ENCODE measurements at regions not wholly inside any gene's neighbourhood (a gene's known extent, or its start where the extent isn't known, plus 50 kb on each side); places are given as distances from the start of the nearest gene placed in this dataset.
"Not testable (repeated sequence)": the region's sequence is repeated elsewhere in the genome, so short reads cannot be mapped to it uniquely, and the experiment has no call there.

GRCh38 chr6:47407300-47408281 lies 70.0 kb upstream of the CD2AP start:
- DNase-seq (ENCODE audit: low read depth) = peak; percentile 97

GRCh38 chr6:47413752-47414422 lies 63.7 kb upstream of the CD2AP start:
- peak; percentile 82 for DNase-seq (ENCODE audit: low read depth)

- DNase-seq (ENCODE audit: low read depth) = peak; percentile 81
Observed at GRCh38 chr6:47414423-47415167, 63.0 kb upstream of the CD2AP start.

- no peak for DNase-seq (ENCODE audit: low read depth)
Observed at GRCh38 chr6:47416396-47417345, 60.9 kb upstream of the CD2AP start.

DNA sequence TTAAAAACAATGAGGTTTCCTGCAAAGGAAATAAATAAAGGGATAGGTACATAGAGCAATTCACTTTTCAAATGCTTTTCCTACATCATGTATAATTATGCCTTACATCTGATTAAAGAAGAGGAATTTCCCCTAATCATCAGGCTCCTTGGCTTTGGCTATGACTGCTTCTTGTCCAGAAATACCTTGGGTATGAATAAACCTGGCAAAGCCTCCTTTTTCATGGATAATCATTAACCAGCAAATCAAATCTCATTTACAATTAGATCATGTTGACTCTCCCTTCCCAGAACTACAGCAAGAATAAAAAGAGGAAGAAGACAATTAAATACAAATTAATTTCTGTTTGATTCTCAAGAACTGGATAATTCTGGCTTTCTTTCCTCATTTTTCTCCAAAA lies 58.0 kb upstream of the CD2AP start:
- DNase-seq (ENCODE audit: low read depth) = peak; percentile 99

GRCh38 chr6:47420394-47421371 lies 56.9 kb upstream of the CD2AP start:
- DNase-seq (ENCODE audit: low read depth) = peak; percentile 94

GRCh38 chr6:47423079-47423478 lies 54.5 kb upstream of the CD2AP start:
- no peak for DNase-seq (ENCODE audit: low read depth)

DNA sequence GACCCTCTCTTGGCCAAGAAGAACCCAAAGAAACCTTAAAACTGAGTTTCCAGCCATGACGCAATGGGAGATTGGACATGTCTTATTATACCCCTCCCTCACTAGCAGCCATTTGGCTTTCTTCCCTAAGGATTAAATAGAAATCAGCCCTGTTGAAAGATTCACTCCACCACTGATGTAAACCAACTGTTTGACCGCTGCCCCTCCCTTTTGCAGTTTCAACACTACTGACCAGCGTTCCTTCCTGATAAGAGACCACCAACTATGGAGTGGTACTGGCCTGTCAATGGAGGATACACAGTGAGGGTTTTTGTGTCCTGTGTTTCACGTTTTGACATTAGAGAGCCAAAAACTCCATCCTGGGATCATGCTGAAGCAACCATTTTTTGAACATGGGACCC lies 53.2 kb upstream of the CD2AP start:
- DNase-seq (ENCODE audit: low read depth) = no peak

DNA sequence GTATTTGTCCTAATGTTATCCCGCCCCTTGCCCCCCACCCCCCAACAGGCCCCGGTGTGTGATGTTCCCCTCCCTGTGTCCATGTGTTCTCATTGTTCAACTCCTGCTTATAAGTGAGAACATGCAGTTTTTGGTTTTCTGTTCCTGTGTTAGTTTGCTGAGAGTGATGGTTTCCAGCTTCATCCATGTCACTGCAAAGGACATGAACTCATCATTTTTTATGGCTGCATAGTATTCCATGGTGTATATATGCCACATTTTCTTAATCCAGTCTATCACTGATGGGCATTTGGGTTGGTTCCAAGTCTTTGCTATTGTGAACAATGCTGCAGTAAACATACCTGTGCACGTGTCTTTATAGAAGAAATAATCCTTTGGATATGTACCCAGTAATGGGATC lies 51.9 kb upstream of the CD2AP start:
- DNase-seq (ENCODE audit: low read depth) = not testable (repeated sequence)

- peak; percentile 26 for DNase-seq (ENCODE audit: low read depth)
Observed at GRCh38 chr6:47426524-47427302, 50.9 kb upstream of the CD2AP start.

DNA sequence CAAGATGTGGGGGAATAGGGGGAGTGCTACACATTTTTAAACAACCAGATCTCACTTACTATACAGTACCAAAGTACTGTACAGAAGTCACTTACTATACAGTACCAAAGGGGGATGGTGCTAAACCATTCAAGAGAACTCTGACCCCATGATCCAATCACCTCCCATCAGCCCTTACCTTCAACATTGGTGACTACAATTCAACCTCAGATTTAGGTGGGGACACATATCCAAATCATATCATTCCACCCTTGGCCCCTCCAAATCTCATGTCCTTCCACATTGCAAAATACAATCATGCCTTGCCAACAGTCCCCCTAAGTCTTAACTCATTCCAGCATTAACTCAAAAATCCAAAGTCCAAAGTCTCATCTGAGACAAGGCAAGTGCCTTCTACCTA lies 49.9 kb upstream of the CD2AP start:
- no peak for DNase-seq (ENCODE audit: low read depth)

Data from renal cortical epithelial cell (primary cell).